T1000 (cell line): ENCODE measurements at regions not wholly inside any gene's neighbourhood (a gene's known extent, or its start where the extent isn't known, plus 50 kb on each side); places are given as distances from the start of the nearest gene placed in this dataset.
"Not testable (repeated sequence)": the region's sequence is repeated elsewhere in the genome, so short reads cannot be mapped to it uniquely, and the experiment has no call there.

Experiments
- DNase-seq: peaks from one replicate; lab custom pipeline; 2025; ENCODE audit warnings: mixed read lengths; lab: John Stamatoyannopoulos, UW

- no peak for DNase-seq
Observed at GRCh38 chr3:106820726-106821362, 556.4 kb upstream of the CCDC54 start.

DNA sequence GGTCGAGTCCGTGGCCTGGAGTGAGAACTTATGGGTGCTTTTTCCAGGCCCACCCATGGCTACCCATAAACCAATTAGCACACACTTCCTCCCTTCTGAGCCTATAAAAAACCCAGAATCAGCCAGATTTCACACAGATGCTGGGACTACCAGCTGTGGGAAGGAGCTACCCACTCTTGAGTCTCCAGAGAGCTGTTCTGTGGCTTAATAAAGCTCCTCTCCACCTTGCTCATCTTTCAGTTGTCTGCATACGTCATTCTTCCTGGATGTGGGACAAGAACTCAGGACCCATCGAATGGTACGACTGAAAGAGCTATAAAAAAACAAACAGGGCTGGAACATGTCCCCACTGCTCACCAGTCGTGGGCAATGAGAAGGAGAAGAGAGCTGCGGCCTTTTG, 555.4 kb upstream of the CCDC54 start:
- DNase-seq: no peak

- no peak for DNase-seq
Observed at GRCh38 chr3:106822204-106822603, 555.0 kb upstream of the CCDC54 start.

GRCh38 chr3:106823701-106824100, 553.5 kb upstream of the CCDC54 start:
- no peak for DNase-seq

DNA sequence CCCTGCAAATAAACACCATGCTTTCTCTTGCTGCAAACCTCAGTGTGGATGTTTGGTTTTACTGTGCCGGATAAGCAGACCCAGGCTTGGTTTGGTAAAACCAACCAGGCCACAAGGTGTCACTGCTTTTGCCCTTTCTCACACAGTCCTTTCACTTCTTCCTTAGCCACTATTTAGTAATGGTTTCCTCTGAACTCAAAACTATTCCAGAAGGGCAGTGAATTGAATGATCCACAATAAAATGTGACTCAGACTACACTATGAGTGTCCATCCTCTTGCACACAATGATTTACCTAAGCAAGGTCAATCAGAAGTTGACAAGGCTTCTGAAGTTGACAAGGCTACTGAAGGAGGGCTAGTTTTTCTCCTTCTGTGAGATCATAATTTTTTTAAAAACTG, 552.4 kb upstream of the CCDC54 start:
- no peak for DNase-seq

- DNase-seq: no peak
Observed at GRCh38 chr3:106825962-106826605, 551.2 kb upstream of the CCDC54 start.

GRCh38 chr3:106826791-106827311, 550.4 kb upstream of the CCDC54 start:
- no peak for DNase-seq

- no peak for DNase-seq
Observed at GRCh38 chr3:106827515-106828213, 549.6 kb upstream of the CCDC54 start.

- DNase-seq: no peak
Observed at GRCh38 chr3:106829206-106829605, 548.0 kb upstream of the CCDC54 start.

DNA sequence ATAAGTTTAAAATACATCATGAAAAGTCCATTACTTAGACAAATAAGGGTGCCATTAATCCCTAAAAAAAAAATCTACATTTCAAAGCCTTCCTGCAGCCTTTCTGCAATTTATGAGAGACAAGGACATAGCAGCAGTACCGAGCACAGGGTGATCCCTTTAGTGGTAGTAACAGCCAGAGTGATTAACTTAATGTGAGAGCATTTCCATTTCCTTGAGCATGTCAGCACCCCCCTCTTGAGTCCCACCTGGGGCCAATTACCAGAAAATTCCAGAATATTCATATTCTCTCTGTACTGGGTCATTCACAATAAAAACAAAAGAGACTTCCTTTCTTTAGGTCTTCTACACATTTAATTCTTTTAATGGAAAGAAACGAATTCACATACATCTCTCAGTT, 546.9 kb upstream of the CCDC54 start:
- no peak for DNase-seq

DNA sequence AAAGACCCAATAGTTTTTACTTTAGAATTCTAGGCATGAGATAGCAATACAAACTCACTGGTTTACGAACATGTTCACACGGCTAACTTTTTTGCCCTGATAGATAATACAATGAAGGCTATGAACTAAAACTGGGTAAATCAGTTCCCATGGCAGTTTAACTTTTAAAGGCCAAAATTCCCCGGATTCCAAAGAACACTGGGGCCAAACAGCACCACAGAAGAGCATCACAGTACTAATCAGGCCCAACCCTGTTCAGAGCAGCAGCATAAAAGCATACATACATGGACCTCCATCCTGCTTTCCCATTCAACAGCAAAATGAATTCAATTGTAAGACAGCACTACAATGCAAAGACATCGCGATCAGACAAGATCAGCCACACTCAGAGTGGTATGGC, 540.3 kb upstream of the CCDC54 start:
- DNase-seq: no peak

DNA sequence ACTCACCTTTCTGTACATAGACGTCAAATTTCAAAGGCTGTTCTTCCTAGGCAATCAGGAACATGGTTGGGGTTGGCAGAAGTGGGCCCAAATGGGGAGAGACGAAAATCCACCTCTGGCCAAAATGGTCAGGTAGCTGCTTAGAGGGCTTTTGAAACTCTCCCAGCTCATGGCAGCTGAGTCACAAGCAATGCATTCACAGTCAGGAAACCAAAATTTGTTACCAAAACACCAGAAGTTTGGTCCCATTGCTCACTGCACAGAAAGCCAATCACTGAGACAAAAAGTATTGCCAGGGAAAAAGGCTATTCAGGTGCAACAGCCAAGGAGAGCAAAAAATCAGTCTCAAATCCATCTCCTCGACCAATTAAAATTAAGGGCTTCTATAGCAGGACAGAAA, 539.6 kb upstream of the CCDC54 start:
- DNase-seq: no peak

GRCh38 chr3:106839576-106840280, 537.5 kb upstream of the CCDC54 start:
- DNase-seq: no peak

DNA sequence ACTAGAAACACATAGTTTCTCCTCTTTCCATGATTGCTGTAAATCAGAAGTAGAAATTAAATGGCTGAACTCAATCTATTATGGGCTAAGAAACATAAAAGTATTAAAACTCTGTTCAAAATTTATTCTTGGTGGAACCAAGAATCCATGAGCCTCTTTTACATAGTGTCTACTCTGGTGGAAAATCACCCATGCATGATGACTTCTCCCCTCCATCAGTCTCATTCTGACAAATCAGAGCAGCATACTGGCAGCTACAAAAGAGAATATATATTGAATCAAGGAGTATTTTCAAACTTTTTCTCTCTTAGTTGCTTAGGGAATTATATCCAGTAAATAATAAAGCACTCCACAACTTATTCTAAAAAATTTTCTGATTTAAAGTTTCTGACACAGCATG, 536.9 kb upstream of the CCDC54 start:
- no peak for DNase-seq

DNA sequence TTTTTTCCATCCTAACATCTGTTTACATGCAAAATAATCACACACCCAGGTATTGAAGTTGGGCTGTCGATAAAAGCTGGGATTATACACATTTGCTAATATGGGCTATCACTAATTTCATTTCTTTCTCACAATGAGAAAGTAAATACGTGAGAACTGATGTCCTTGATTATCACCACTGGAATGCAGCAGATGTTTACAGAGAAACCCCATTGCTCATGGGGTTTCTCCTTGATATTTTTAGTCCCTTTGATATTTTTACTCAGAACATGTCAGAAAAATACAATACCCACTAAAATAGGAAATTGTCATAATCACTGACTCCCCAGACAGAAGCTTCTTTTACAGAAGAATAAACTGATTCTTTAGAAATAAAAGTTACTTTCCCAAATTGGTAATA, 535.1 kb upstream of the CCDC54 start:
- DNase-seq: no peak

GRCh38 chr3:106844638-106845037, 532.6 kb upstream of the CCDC54 start:
- DNase-seq: no peak

- DNase-seq: no peak
Observed at GRCh38 chr3:106848099-106848498, 529.1 kb upstream of the CCDC54 start.

DNA sequence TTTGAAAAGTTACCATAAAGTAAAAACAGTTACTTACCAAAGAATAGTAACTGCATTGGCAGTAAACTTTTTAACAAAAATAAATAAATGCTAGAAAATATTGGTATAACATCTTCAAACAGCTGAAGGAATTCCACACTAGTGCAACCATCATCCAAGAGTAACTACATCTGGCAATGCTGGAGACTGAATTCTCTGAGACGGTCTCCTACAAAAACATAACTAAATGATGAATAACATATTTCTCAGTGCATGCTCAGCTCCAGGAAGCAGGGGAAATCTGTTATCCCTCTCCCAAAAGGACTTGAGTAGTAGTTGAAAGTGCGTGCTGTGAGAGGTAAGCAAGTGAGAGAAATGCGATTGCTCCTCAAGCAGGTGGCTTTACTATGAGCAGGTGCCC, 526.8 kb upstream of the CCDC54 start:
- no peak for DNase-seq

- DNase-seq: not testable (repeated sequence)
Observed at GRCh38 chr3:106858321-106858720, 518.9 kb upstream of the CCDC54 start.

GRCh38 chr3:106860182-106860581, 517.1 kb upstream of the CCDC54 start:
- DNase-seq: no peak

GRCh38 chr3:106862067-106862466, 515.2 kb upstream of the CCDC54 start:
- DNase-seq: no peak

GRCh38 chr3:106877627-106878026, 499.6 kb upstream of the CCDC54 start:
- no peak for DNase-seq

- no peak for DNase-seq
Observed at GRCh38 chr3:106880206-106880605, 497.0 kb upstream of the CCDC54 start.
